Endothelial cell of umbilical vein (primary cell): ENCODE measurements at regions not wholly inside any gene's neighbourhood (a gene's known extent, or its start where the extent isn't known, plus 50 kb on each side); places are given as distances from the start of the nearest gene placed in this dataset.

Experiments
- BruUV-seq: library from RNA; stranded (reverse); fragments of 400-500 nt; replicated peaks from 2 replicates; lab custom pipeline; 2021; lab: Mats Ljungman, UMichigan
- CTCF ChIA-PET: fragments of 300-600, 350-600 bp; sonication (Branson Sonifier 250); formaldehyde crosslinking; loops from one replicate; lab custom pipeline; 2021; ENCODE audit warnings: antibody characterized with exemption, inconsistent platforms; lab: Charles Lee
- POLR2A ChIA-PET: fragments of 300-600, 350-600 bp; sonication (Branson Sonifier 250); formaldehyde crosslinking; loops from one replicate; lab custom pipeline; 2021; ENCODE audit warnings: antibody characterized with exemption, inconsistent platforms; lab: Charles Lee
- DNase-seq: peaks from one replicate; pipeline ENCODE4 v3.0.0-alpha.2; 2011; ENCODE audit warnings: low read depth, low spot score
- FAIRE-seq: peaks from 2 replicates; lab custom pipeline; 2011; peaks lifted over from hg19 to GRCh38; lab: Jason Lieb, UNC
- H2AFZ ChIP-seq: 2 replicates; pipeline ENCODE4 v1.6.0; 2012; ENCODE audit warnings: low read depth, low read length, control low read depth, inconsistent platforms
- H3K27ac ChIP-seq: 2 replicates; pipeline ENCODE4 v1.5.1; 2011; ENCODE audit warnings: low read depth, mild to moderate bottlenecking, control low read depth, low read length, moderate library complexity; ENCODE audit not compliant: insufficient read depth
- H3K27me3 ChIP-seq, 2 experiments: 2 replicates each; pipeline versions ENCODE4 v1.6.0 to v1.6.1; 2011; ENCODE audit warnings: low read length in 2 of 2, mixed read lengths in 1 of 2; ENCODE audit not compliant: control insufficient read depth in 2 of 2, insufficient read depth in 2 of 2
- H3K36me3 ChIP-seq, 2 experiments: 2 replicates in 1 of 2; 3 replicates in 1 of 2; pipeline ENCODE4 v1.5.1; 2011; ENCODE audit warnings: low read length in 2 of 2, mild to moderate bottlenecking in 1 of 2, moderate library complexity in 1 of 2; ENCODE audit not compliant: control insufficient read depth in 2 of 2, insufficient read depth in 2 of 2; ENCODE audit errors: extremely low read depth in 1 of 2
- H3K4me1 ChIP-seq: 3 replicates; pipeline ENCODE4 v1.5.1; 2011; ENCODE audit warnings: mild to moderate bottlenecking, low read length; ENCODE audit not compliant: control insufficient read depth, insufficient read depth; ENCODE audit errors: extremely low read depth
- H3K4me2 ChIP-seq: 2 replicates; pipeline ENCODE4 v1.6.1; 2011; ENCODE audit warnings: low read length, control low read depth, mixed read lengths; ENCODE audit not compliant: insufficient read depth
- H3K4me3 ChIP-seq, 3 experiments: fragments of 200-600 bp in 1 of 3; sonication (generic), shearing (Covaris generic) in 1 of 3; replicated peaks in 1 of 3; 2 replicates each; pipeline ENCODE4 v1.5.1; 2011 to 2016; ENCODE audit warnings: control low read depth in 3 of 3, low read length in 3 of 3, mild to moderate bottlenecking in 2 of 3, inconsistent platforms in 1 of 3, low read depth in 1 of 3, moderate library complexity in 1 of 3; ENCODE audit not compliant: insufficient read depth in 1 of 3
- H3K79me2 ChIP-seq: 2 replicates; pipeline ENCODE4 v1.6.0; 2012; ENCODE audit warnings: low read length, inconsistent platforms; ENCODE audit not compliant: control insufficient read depth, insufficient read depth
- H3K9ac ChIP-seq: replicated peaks from 2 replicates; pipeline ENCODE3; 2011; ENCODE audit warnings: low read length, control low read depth; ENCODE audit not compliant: insufficient read depth; ENCODE audit errors: extremely low read depth
- H3K9me1 ChIP-seq: replicated peaks from 3 replicates; pipeline ENCODE4 v1.6.0; 2011; ENCODE audit warnings: mild to moderate bottlenecking, low read length; ENCODE audit not compliant: control insufficient read depth, insufficient read depth; ENCODE audit errors: extremely low read depth
- H3K9me3 ChIP-seq: replicated peaks from 2 replicates; pipeline ENCODE4 v1.5.1; 2012; ENCODE audit warnings: low read length, inconsistent platforms; ENCODE audit not compliant: control insufficient read depth, insufficient read depth
- H4K20me1 ChIP-seq: replicated peaks from 2 replicates; pipeline ENCODE3; 2011; ENCODE audit warnings: mild to moderate bottlenecking, low read length; ENCODE audit not compliant: control insufficient read depth, insufficient read depth; ENCODE audit errors: extremely low read depth
- CTCF ChIP-seq, 2 donors: IDR thresholded peaks; 1 replicate in 1 of 2; 2 replicates in 1 of 2; pipeline ENCODE4 v1.5.1; 2011; ENCODE audit warnings: low read length in 2 of 2, mild to moderate bottlenecking in 2 of 2, moderate library complexity in 2 of 2, control low read depth in 1 of 2, inconsistent platforms in 1 of 2, low read depth in 1 of 2; ENCODE audit not compliant: insufficient read depth in 1 of 2; ENCODE audit errors: extremely low read depth in 1 of 2
- EZH2 ChIP-seq: IDR thresholded peaks from 2 replicates; pipeline ENCODE4 v1.6.1; 2012; ENCODE audit warnings: borderline replicate concordance, low read depth, mild to moderate bottlenecking, moderate library complexity, low read length, inconsistent platforms; ENCODE audit not compliant: severe bottlenecking
- FOS ChIP-seq: IDR thresholded peaks from 2 replicates; pipeline ENCODE4 v1.6.1; 2011; ENCODE audit warnings: mild to moderate bottlenecking, low read length, moderate library complexity, borderline replicate concordance; ENCODE audit not compliant: insufficient read depth
- GATA2 ChIP-seq: IDR thresholded peaks from 2 replicates; pipeline ENCODE4 v1.7.0; 2011; ENCODE audit warnings: low read depth, mild to moderate bottlenecking, moderate library complexity, mixed read lengths, low read length; ENCODE audit not compliant: insufficient read length, insufficient read depth
- JUN ChIP-seq: IDR thresholded peaks from 2 replicates; pipeline ENCODE4 v1.6.1; 2011; ENCODE audit warnings: borderline replicate concordance, low read depth; ENCODE audit not compliant: insufficient read length, insufficient read depth
- MAX ChIP-seq: IDR thresholded peaks from 2 replicates; pipeline ENCODE4 v1.6.1; 2011; ENCODE audit not compliant: insufficient read depth, insufficient read length
- MYC ChIP-seq: IDR thresholded peaks from one replicate; pipeline ENCODE4 v1.6.1; 2011; ENCODE audit warnings: mild to moderate bottlenecking, low read depth, low read length
- POLR2A ChIP-seq: IDR thresholded peaks from 2 replicates; pipeline ENCODE4 v1.6.1; 2012; ENCODE audit warnings: low read depth, mild to moderate bottlenecking, control low read depth, low read length
- POLR2AphosphoS5 ChIP-seq: IDR thresholded peaks from 2 replicates; pipeline ENCODE4 v1.6.1; 2012; ENCODE audit warnings: low read depth, mild to moderate bottlenecking, control low read depth, low read length, moderate library complexity; ENCODE audit not compliant: insufficient read depth
- dilution Hi-C: fragments of 300-500 bp; cut with MboI; formaldehyde crosslinking; loops from one replicate; pipeline ENCODE4 v1.15.0; 2019; ENCODE audit warnings: low sequenced_read_pairs; ENCODE audit not compliant: extremely low pct_ligation_motif_present
- intact Hi-C: fragments of 100-400 bp; cut with micrococcal nuclease; formaldehyde crosslinking; loops from one replicate; pipeline ENCODE4 v1.10.0; 2022

GRCh38 chr3:135383301-135383700 is 582.2 kb upstream of the PPP2R3A start:
- BruUV-seq = no TSS peak
- H3K27ac ChIP-seq = no peak overlapping the region
- TF ChIP-seq EZH2 (no peak), POLR2A (no peak), MAX (no peak), JUN (no peak), FOS (no peak), GATA2 (no peak)
- intact Hi-C loops (no loop called here), dilution Hi-C loops (no loop called here)
- no peaks in the 10 kb centered on the region for H3K79me2 ChIP-seq
- no peaks in the 10 kb centered on the region for H4K20me1 ChIP-seq
- H3K36me3 ChIP-seq = no peaks in the 10 kb centered on the region
- no peaks in the 10 kb centered on the region for H3K4me1 ChIP-seq
- FAIRE-seq (no peak), DNase-seq (no peak)
- no peak overlapping the region for H3K4me3 ChIP-seq
- H3K9me3 ChIP-seq = peaks cover 3% of the 10 kb centered on the region
- no peaks in the 10 kb centered on the region for H3K27me3 ChIP-seq
- no peak overlapping the region for H3K4me2 ChIP-seq
- ChIA-PET POLR2A (no interaction called here), CTCF (no interaction called here)
- no peak overlapping the region for H3K9ac ChIP-seq
- H3K9me1 ChIP-seq = no peaks in the 10 kb centered on the region
- no peak overlapping the region for H2AFZ ChIP-seq

- Histone ChIP-seq H3K79me2 (no peaks in the 10 kb centered on the region), H3K9ac (no peak overlapping the region), H3K36me3 (no peaks in the 10 kb centered on the region), H3K4me2 (no peak overlapping the region), H2AFZ (no peak overlapping the region), H3K27me3 (no peaks in the 10 kb centered on the region), H3K9me1 (no peaks in the 10 kb centered on the region), H3K4me3 (no peak overlapping the region), H3K27ac (no peak overlapping the region), H3K4me1 (no peaks in the 10 kb centered on the region), H4K20me1 (no peaks in the 10 kb centered on the region), H3K9me3 (no peaks in the 10 kb centered on the region)
- ChIA-PET CTCF (interaction anchor here (0.9 kb wide), 1 partner anchor 10 kb away, joined by 3 read pairs; no protein-coding TSS in a partner anchor), POLR2A (no interaction called here)
- intact Hi-C loops (no loop called here), dilution Hi-C loops (no loop called here)
- no peak for FAIRE-seq
- BruUV-seq = no TSS peak
- TF ChIP-seq POLR2A = no peak
- no peak for TF ChIP-seq EZH2
- TF ChIP-seq FOS = no peak
- no peak for TF ChIP-seq MYC
- TF ChIP-seq POLR2AphosphoS5 = no peak
- TF ChIP-seq CTCF (IDR thresholded peaks at IDR 0.05; ENCODE audit: extremely low read depth in 1 of 2, insufficient read depth in 1 of 2, low read depth in 1 of 2, low read length in 2 of 2) = no peak
- no peak for TF ChIP-seq MAX
- no peak for TF ChIP-seq GATA2
- TF ChIP-seq JUN = no peak
- DNase-seq = no peak
Measured at GRCh38 chr3:135392151-135392550, 573.4 kb upstream of the PPP2R3A start.
